Hepatocyte (in vitro differentiated cells): ENCODE measurements at regions not wholly inside any gene's neighbourhood (a gene's known extent, or its start where the extent isn't known, plus 50 kb on each side); places are given as distances from the start of the nearest gene placed in this dataset.

ENCODE experiments used
- DNase-seq: peaks from one replicate; pipeline ENCODE4 v3.0.0-alpha.2; 2016; ENCODE audit warnings: low spot score
- H2AFZ ChIP-seq: fragments of 200-600 bp; sonication (generic); 2 replicates; pipeline ENCODE4 v1.6.0; 2016; ENCODE audit warnings: antibody characterized with exemption, mild to moderate bottlenecking
- H3K27ac ChIP-seq: fragments of 200-600 bp; sonication (generic); 2 replicates; pipeline ENCODE4 v1.5.1; 2016; ENCODE audit warnings: mild to moderate bottlenecking
- H3K27me3 ChIP-seq: fragments of 200-600 bp; sonication (generic); 2 replicates; pipeline ENCODE4 v1.6.1; 2016
- H3K36me3 ChIP-seq: fragments of 200-600 bp; sonication (generic); replicated peaks from 2 replicates; pipeline ENCODE4 v1.5.1; 2016; ENCODE audit warnings: low read depth; ENCODE audit not compliant: insufficient read depth
- H3K4me1 ChIP-seq: fragments of 200-600 bp; sonication (generic); 2 replicates; pipeline ENCODE4 v1.5.1; 2016; ENCODE audit warnings: mild to moderate bottlenecking, moderate library complexity; ENCODE audit not compliant: insufficient read depth
- H3K4me2 ChIP-seq: fragments of 200-600 bp; sonication (generic); 2 replicates; pipeline ENCODE4 v1.6.0; 2016
- H3K4me3 ChIP-seq: fragments of 200-600 bp; sonication (generic); 2 replicates; pipeline ENCODE4 v1.5.1; 2016; ENCODE audit warnings: mild to moderate bottlenecking
- H3K79me2 ChIP-seq: fragments of 200-600 bp; sonication (generic); 2 replicates; pipeline ENCODE4 v1.6.0; 2017; ENCODE audit warnings: mild to moderate bottlenecking
- H3K9me2 ChIP-seq: fragments of 200-600 bp; sonication (generic); replicated peaks from 2 replicates; pipeline ENCODE4 v1.6.0; 2017; ENCODE audit warnings: mild to moderate bottlenecking; ENCODE audit not compliant: insufficient read depth
- H3K9me3 ChIP-seq: fragments of 200-600 bp; sonication (generic); 2 replicates; pipeline ENCODE4 v1.5.1; 2016; ENCODE audit warnings: low read depth, mild to moderate bottlenecking
- H4K20me1 ChIP-seq: fragments of 200-600 bp; sonication (generic); 2 replicates; pipeline ENCODE4 v1.6.0; 2016; ENCODE audit warnings: mild to moderate bottlenecking; ENCODE audit not compliant: insufficient read depth, poor library complexity, severe bottlenecking
- EZH2 ChIP-seq: fragments of 200-600 bp; sonication (generic); IDR thresholded peaks from 2 replicates; pipeline ENCODE4 v1.6.1; 2016; ENCODE audit warnings: antibody characterized with exemption, mild to moderate bottlenecking, borderline replicate concordance
- EZH2phosphoT487 ChIP-seq: fragments of 200-600 bp; sonication (generic); IDR thresholded peaks from one replicate; pipeline ENCODE4 v1.6.1; 2018; ENCODE audit warnings: antibody characterized with exemption, mild to moderate bottlenecking, low read depth, moderate library complexity; ENCODE audit not compliant: unreplicated experiment, severe bottlenecking
- WGBS: methylation state at CpG from one replicate; pipeline ENCODE4 v1.1.6; 2016; ENCODE audit warnings: low lambda C conversion rate; ENCODE audit errors: missing lambda C conversion rate; 5-methylcytosine and 5-hydroxymethylcytosine counted together
- TF ChIP-seq, protein P1 (sequence below): fragments of 200-600 bp; sonication (generic); IDR thresholded peaks from 2 replicates; pipeline ENCODE4 v1.5.1; 2016; ENCODE audit warnings: antibody characterized with exemption, mild to moderate bottlenecking; ENCODE audit not compliant: poor library complexity

DNA sequence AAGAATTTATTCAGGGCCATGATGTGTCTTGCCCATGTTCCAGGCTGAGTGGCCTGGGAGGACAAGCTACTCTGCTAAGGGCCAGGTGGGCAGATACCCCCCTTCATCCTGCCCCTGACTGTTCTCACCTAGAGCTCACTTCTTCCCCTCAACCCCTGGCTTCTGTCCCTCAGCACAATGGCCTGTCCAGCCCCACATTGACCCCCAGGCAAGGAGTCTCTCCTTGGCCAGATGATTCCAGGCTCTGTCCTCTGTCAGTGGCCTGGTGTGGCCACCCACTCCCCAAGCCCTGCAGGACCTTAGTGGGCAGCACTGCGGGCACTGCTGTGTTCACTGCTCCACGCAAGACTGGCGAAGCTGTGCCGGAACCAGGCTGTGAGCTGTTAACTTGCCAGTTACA lies 460.0 kb downstream of the MATN1 start:
- H3K4me2 ChIP-seq: no peak overlapping the region
- TF ChIP-seq EZH2 (no peak), EZH2phosphoT487 (no peak)
- TF ChIP-seq, protein P1, sequence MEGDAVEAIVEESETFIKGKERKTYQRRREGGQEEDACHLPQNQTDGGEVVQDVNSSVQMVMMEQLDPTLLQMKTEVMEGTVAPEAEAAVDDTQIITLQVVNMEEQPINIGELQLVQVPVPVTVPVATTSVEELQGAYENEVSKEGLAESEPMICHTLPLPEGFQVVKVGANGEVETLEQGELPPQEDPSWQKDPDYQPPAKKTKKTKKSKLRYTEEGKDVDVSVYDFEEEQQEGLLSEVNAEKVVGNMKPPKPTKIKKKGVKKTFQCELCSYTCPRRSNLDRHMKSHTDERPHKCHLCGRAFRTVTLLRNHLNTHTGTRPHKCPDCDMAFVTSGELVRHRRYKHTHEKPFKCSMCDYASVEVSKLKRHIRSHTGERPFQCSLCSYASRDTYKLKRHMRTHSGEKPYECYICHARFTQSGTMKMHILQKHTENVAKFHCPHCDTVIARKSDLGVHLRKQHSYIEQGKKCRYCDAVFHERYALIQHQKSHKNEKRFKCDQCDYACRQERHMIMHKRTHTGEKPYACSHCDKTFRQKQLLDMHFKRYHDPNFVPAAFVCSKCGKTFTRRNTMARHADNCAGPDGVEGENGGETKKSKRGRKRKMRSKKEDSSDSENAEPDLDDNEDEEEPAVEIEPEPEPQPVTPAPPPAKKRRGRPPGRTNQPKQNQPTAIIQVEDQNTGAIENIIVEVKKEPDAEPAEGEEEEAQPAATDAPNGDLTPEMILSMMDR: no peak
- no peaks in the 10 kb centered on the region for H3K4me1 ChIP-seq
- H3K79me2 ChIP-seq: no peaks in the 10 kb centered on the region
- DNase-seq: no peak
- no peak overlapping the region for H2AFZ ChIP-seq
- no peaks in the 10 kb centered on the region for H3K9me2 ChIP-seq
- no peaks in the 10 kb centered on the region for H4K20me1 ChIP-seq
- H3K36me3 ChIP-seq: no peaks in the 10 kb centered on the region
- no peaks in the 10 kb centered on the region for H3K27me3 ChIP-seq
- no peak overlapping the region for H3K27ac ChIP-seq
- H3K9me3 ChIP-seq: no peaks in the 10 kb centered on the region
- H3K4me3 ChIP-seq: no peak overlapping the region
- WGBS: 95% methylated on average over 3 of the region's 4 CpGs

DNA sequence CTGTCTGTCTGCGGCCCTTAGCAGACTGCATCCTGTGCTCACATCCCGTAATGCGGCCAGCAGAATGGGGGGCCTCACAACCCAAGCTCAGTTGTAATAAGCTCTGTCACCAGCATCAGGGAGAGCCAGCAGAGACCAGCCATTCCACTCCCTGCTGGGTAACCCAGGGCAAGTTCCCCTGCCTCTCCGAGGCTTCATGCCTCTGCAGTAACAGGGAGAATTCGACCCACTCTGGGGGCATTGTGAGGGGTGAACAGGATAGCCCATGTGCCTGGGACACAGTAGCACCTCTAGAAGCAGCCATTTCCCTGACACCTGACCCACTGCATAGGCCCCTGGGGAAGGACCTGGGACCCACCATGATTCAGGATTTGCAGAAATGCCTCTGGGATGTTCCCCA lies 461.2 kb downstream of the MATN1 start:
- TF ChIP-seq, protein P1: no peak
- no peak for TF ChIP-seq EZH2
- TF ChIP-seq EZH2phosphoT487: no peak
- no peaks in the 10 kb centered on the region for H3K4me1 ChIP-seq
- H3K9me2 ChIP-seq: no peaks in the 10 kb centered on the region
- no peaks in the 10 kb centered on the region for H3K27me3 ChIP-seq
- H3K36me3 ChIP-seq: no peaks in the 10 kb centered on the region
- no peaks in the 10 kb centered on the region for H3K9me3 ChIP-seq
- no peaks in the 10 kb centered on the region for H4K20me1 ChIP-seq
- H3K4me2 ChIP-seq: no peak overlapping the region
- H3K4me3 ChIP-seq: no peak overlapping the region
- no peak for DNase-seq
- WGBS: 83% methylated on average over 5 of the region's 5 CpGs
- no peaks in the 10 kb centered on the region for H3K79me2 ChIP-seq
- no peak overlapping the region for H3K27ac ChIP-seq
- no peak overlapping the region for H2AFZ ChIP-seq

DNA sequence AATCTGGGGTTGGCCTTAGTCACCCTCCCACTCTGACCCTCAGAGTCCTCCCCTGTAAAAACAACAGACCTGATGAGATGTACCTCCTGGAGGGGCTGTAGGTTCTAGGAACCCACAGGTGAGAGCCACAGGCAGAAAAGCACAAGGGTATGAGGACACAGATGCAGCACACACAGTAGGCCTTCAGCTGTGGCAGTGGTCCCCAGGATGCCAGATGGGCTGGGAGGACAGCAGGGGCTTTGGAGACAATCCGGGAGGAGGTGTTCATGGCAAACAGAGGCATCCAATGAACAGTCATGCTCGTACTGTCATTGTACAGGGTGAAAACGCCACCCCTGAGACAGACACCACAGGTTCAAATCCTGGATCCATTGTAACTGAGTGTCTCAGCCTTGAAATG lies 463.1 kb downstream of the MATN1 start:
- no peaks in the 10 kb centered on the region for H3K4me1 ChIP-seq
- H3K36me3 ChIP-seq: no peaks in the 10 kb centered on the region
- no peaks in the 10 kb centered on the region for H4K20me1 ChIP-seq
- H3K79me2 ChIP-seq: no peaks in the 10 kb centered on the region
- H3K4me3 ChIP-seq: no peak overlapping the region
- no peaks in the 10 kb centered on the region for H3K9me3 ChIP-seq
- no peak for DNase-seq
- no peak overlapping the region for H3K27ac ChIP-seq
- TF ChIP-seq, protein P1: no peak
- TF ChIP-seq EZH2phosphoT487 (no peak), EZH2 (no peak)
- no peak overlapping the region for H3K4me2 ChIP-seq
- 71% methylated on average over 3 of the region's 3 CpGs for WGBS
- H3K9me2 ChIP-seq: no peaks in the 10 kb centered on the region
- H3K27me3 ChIP-seq: peaks cover 9% of the 10 kb centered on the region
- no peak overlapping the region for H2AFZ ChIP-seq

DNA sequence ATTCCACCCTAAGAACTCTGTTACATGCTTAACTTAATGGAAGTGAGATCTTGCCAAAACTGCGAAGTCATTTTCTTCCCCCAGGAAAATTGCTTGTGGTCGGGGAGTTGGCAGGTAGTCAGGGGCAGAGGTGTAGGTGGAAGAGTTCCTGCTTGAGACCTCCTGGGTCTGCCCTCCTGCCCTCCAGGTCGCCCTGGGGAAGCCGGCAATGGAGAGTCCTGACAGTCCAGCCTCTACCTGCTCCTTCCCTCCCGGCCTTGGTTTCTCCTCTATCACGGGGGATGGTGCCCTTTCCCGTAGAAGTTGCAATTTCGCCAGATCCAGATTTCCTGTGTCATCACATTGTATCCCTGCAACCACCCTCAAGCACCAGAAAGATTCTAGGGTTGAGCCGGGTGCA lies 463.8 kb downstream of the MATN1 start:
- no peaks in the 10 kb centered on the region for H3K36me3 ChIP-seq
- H3K9me2 ChIP-seq: no peaks in the 10 kb centered on the region
- no peak overlapping the region for H2AFZ ChIP-seq
- TF ChIP-seq, protein P1: no peak
- TF ChIP-seq EZH2phosphoT487 (no peak), EZH2 (no peak)
- H3K4me3 ChIP-seq: no peak overlapping the region
- H4K20me1 ChIP-seq: no peaks in the 10 kb centered on the region
- no peaks in the 10 kb centered on the region for H3K4me1 ChIP-seq
- H3K27me3 ChIP-seq: peaks cover 10% of the 10 kb centered on the region
- H3K79me2 ChIP-seq: no peaks in the 10 kb centered on the region
- H3K27ac ChIP-seq: no peak overlapping the region
- DNase-seq: no peak
- WGBS: 72% methylated on average over 9 of the region's 9 CpGs
- no peaks in the 10 kb centered on the region for H3K9me3 ChIP-seq
- no peak overlapping the region for H3K4me2 ChIP-seq
